HCT116 (cell line): ENCODE measurements at regions not wholly inside any gene's neighbourhood (a gene's known extent, or its start where the extent isn't known, plus 50 kb on each side); places are given as distances from the start of the nearest gene placed in this dataset.

Source experiments
- CEBPB ChIP-seq: IDR thresholded peaks from 2 replicates; pipeline ENCODE4 v1.6.1; 2012; ENCODE audit warnings: low read depth
- CTCF ChIP-seq, 3 experiments: fragments of 200-600 bp in 1 of 3; sonication (generic) in 1 of 3; IDR thresholded peaks in 2 of 3; conservative IDR thresholded peaks in 1 of 3; 2 replicates each; pipeline ENCODE4 v1.5.1; 2012 to 2017; ENCODE audit warnings: low read depth in 2 of 3, low read length in 2 of 3, antibody characterized with exemption in 1 of 3, borderline replicate concordance in 1 of 3, control low read depth in 1 of 3, mild to moderate bottlenecking in 1 of 3, mixed read lengths in 1 of 3, mixed run types in 1 of 3, moderate library complexity in 1 of 3; ENCODE audit not compliant: insufficient read depth in 1 of 3
- EZH2 ChIP-seq: fragments of 200-600 bp; sonication (generic); IDR thresholded peaks from 2 replicates; pipeline ENCODE4 v1.6.1; 2017; ENCODE audit warnings: antibody characterized with exemption, mixed run types
- FOSL1 ChIP-seq: IDR thresholded peaks from 2 replicates; pipeline ENCODE4 v1.6.1; 2012; ENCODE audit warnings: low read depth
- JUND ChIP-seq: IDR thresholded peaks from 2 replicates; pipeline ENCODE4 v1.6.1; 2012
- POLR2A ChIP-seq: IDR thresholded peaks from 2 replicates; pipeline ENCODE4 v1.7.0; 2011; ENCODE audit warnings: borderline replicate concordance; ENCODE audit not compliant: insufficient read depth, insufficient read length; ENCODE audit errors: extremely low read depth
- POLR2AphosphoS5 ChIP-seq: IDR thresholded peaks from 2 replicates; pipeline ENCODE4 v1.6.1; 2011; ENCODE audit warnings: mild to moderate bottlenecking, low read depth, low read length, moderate library complexity
- TCF7L2 ChIP-seq: IDR thresholded peaks from 2 replicates; pipeline ENCODE4 v1.7.0; 2011; ENCODE audit warnings: borderline replicate concordance, inconsistent platforms; ENCODE audit not compliant: insufficient read depth, insufficient read length; ENCODE audit errors: extremely low read depth

- no peak for TF ChIP-seq TCF7L2
- TF ChIP-seq EZH2: no peak
- no peak for TF ChIP-seq JUND
- no peak for TF ChIP-seq POLR2AphosphoS5
- no peak for TF ChIP-seq CTCF (IDR thresholded peaks at IDR 0.05 in 2 of 3, conservative IDR thresholded peaks at IDR 0.05 in 1 of 3; ENCODE audit: borderline replicate concordance in 1 of 3, insufficient read depth in 1 of 3, low read depth in 2 of 3, low read length in 2 of 3)
- TF ChIP-seq CEBPB: no peak
- no peak for TF ChIP-seq POLR2A
- no peak for TF ChIP-seq FOSL1
Observed at GRCh38 chr4:148557793-148558192, 115.6 kb upstream of the NR3C2 start.
